Bronchial epithelial cell (primary cell): ENCODE measurements at regions not wholly inside any gene's neighbourhood (a gene's known extent, or its start where the extent isn't known, plus 50 kb on each side); places are given as distances from the start of the nearest gene placed in this dataset.

ENCODE experiments used
- DNase-seq: peaks from one replicate; pipeline ENCODE4 v3.0.0-alpha.2; 2010; ENCODE audit warnings: low read depth
- FAIRE-seq: peaks from 2 replicates; lab custom pipeline; 2011; peaks lifted over from hg19 to GRCh38; lab: Jason Lieb, UNC
- H3K27me3 ChIP-seq: 2 replicates; pipeline ENCODE4 v1.5.1; 2011; ENCODE audit warnings: low read length; ENCODE audit not compliant: control insufficient read depth, insufficient read depth
- H3K36me3 ChIP-seq: 2 replicates; pipeline ENCODE4 v1.5.1; 2011; ENCODE audit warnings: low read length; ENCODE audit not compliant: control insufficient read depth, insufficient read depth
- H3K4me3 ChIP-seq: 2 replicates; pipeline ENCODE4 v1.5.1; 2011; ENCODE audit warnings: mild to moderate bottlenecking, low read depth, low read length, control low read depth
- TF ChIP-seq, protein P1 (sequence below): IDR thresholded peaks from 2 replicates; pipeline ENCODE4 v1.5.1; 2011; ENCODE audit warnings: mild to moderate bottlenecking, moderate library complexity, low read length, control low read depth, inconsistent platforms; ENCODE audit not compliant: insufficient read depth, severe bottlenecking

DNA sequence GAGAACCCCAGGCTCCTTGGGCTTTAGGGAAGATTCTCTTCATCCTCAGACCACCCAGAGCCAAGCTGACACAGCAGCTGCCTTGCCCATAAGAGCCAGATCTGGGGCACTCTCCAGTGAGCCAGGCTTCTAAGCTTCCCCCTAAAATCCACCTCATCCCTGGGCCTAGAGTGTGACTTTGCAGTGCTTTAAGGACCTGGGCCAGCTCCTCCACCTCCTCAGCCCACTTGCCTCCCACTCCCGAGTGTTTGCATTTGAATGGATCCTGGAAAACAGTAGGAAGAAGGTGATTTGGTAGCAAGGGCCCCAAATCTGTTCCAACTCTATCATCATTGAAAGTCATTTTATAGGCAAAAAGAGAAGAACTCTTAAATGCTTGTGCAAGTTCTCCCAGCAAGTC lies 108.7 kb upstream of the UBL3 start:
- no peak for DNase-seq
- Histone ChIP-seq H3K4me3 (no peak overlapping the region), H3K36me3 (no peaks in the 10 kb centered on the region), H3K27me3 (peaks cover 12% of the 10 kb centered on the region)
- FAIRE-seq = no peak
- TF ChIP-seq, protein P1, sequence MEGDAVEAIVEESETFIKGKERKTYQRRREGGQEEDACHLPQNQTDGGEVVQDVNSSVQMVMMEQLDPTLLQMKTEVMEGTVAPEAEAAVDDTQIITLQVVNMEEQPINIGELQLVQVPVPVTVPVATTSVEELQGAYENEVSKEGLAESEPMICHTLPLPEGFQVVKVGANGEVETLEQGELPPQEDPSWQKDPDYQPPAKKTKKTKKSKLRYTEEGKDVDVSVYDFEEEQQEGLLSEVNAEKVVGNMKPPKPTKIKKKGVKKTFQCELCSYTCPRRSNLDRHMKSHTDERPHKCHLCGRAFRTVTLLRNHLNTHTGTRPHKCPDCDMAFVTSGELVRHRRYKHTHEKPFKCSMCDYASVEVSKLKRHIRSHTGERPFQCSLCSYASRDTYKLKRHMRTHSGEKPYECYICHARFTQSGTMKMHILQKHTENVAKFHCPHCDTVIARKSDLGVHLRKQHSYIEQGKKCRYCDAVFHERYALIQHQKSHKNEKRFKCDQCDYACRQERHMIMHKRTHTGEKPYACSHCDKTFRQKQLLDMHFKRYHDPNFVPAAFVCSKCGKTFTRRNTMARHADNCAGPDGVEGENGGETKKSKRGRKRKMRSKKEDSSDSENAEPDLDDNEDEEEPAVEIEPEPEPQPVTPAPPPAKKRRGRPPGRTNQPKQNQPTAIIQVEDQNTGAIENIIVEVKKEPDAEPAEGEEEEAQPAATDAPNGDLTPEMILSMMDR = no peak

GRCh38 chr13:29958476-29958875 lies 108.1 kb upstream of the UBL3 start:
- no peak for DNase-seq
- FAIRE-seq = no peak
- TF ChIP-seq, protein P1 = no peak
- H3K36me3 ChIP-seq = no peaks in the 10 kb centered on the region
- H3K4me3 ChIP-seq = no peak overlapping the region
- H3K27me3 ChIP-seq = peaks cover 12% of the 10 kb centered on the region

DNA sequence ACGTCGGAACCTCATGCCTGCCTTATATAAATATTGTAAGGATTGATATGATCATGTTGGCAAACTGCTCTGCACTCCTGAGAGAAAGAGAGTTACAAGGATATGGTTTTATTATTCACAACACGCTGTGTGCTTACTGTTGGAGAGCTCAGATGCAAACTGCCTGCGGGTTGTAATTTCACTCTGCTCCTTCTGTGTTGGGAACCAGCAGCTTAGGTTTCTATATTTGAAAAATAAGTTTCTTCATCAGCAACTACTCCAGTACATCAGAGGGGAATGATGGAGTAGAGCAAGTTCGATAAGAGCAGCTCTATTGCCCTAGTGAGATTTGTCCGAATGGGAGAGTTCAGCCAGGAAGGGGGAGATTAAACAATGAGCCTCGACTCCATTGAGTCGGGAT lies 106.9 kb upstream of the UBL3 start:
- no peak for DNase-seq
- H3K36me3 ChIP-seq = no peaks in the 10 kb centered on the region
- TF ChIP-seq, protein P1 = no peak
- no peak overlapping the region for H3K4me3 ChIP-seq
- H3K27me3 ChIP-seq = peaks cover 12% of the 10 kb centered on the region
- FAIRE-seq = no peak

DNA sequence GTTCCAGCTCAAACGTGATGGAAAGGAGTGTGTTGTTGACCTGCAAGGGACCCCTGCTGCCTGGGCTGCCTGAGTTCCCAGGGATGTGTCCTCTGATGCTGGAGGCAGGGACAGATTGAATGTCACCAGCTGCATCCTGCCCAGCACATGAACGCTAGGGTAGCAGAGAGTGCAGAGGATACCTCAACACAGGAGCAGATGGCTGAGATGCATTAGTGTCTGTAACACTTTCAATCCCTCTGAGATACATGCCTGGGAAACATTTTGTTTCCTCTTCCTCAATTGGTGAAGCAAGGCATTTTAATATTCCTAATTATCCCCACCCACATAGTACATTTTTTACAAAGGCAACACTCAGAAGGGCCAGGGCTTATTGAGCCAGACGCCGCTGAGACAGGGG lies 106.4 kb upstream of the UBL3 start:
- FAIRE-seq = no peak
- no peak for DNase-seq

GRCh38 chr13:29955137-29955650 lies 104.8 kb upstream of the UBL3 start:
- H3K36me3 ChIP-seq = no peaks in the 10 kb centered on the region
- no peak overlapping the region for H3K4me3 ChIP-seq
- FAIRE-seq = no peak
- TF ChIP-seq, protein P1 = no peak
- peaks cover 12% of the 10 kb centered on the region for H3K27me3 ChIP-seq
- DNase-seq = no peak

More for the DNA sequence above, 106.4 kb upstream of the UBL3 start:
- TF ChIP-seq, protein P1 = no peak
- no peak overlapping the region for H3K4me3 ChIP-seq
- H3K27me3 ChIP-seq = peaks cover 12% of the 10 kb centered on the region
- H3K36me3 ChIP-seq = no peaks in the 10 kb centered on the region
